ENCODE measurements at regions not wholly inside any gene's neighbourhood (a gene's known extent, or its start where the extent isn't known, plus 50 kb on each side); places are given as distances from the start of the nearest gene placed in this dataset.
"Not testable (repeated sequence)": the region's sequence is repeated elsewhere in the genome, so short reads cannot be mapped to it uniquely, and the experiment has no call there.

DNA sequence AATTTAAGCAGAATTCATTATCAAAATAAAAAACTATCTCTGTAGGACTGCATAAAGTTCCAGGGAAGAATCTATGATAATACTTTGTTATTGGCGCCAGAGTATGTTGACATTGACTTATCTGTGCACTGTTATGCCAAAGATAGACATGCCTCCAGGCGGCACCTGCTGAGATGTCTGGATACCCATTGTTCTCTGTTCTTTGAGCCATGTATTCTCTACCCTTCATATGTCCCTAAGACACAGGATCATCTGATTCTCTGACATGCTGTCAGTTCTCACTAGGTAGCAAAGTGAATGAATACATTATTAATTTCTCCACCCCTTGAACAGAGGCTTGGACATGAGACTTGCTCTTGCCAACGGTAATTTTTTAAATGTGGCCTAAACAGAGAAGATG lies 517.8 kb upstream of the SLITRK5 start:
- no peaks in the 10 kb centered on the region for H3K9me3 ChIP-seq
- H3K27me3 ChIP-seq = no peaks in the 10 kb centered on the region
- intact Hi-C loops (cut with DNase I) = no loop called here
- WGBS, 2 donors = 85 to 90% methylated on average over 3 of the region's 3 CpGs
- no peak for DNase-seq
- H3K4me1 ChIP-seq = no peaks in the 10 kb centered on the region
- no peaks in the 10 kb centered on the region for H3K36me3 ChIP-seq
- no peak overlapping the region for H3K27ac ChIP-seq
- H3K4me3 ChIP-seq = no peak overlapping the region
- TF ChIP-seq EP300 (IDR thresholded peaks at IDR 0.05) = no peak
- no peak for TF ChIP-seq POLR2AphosphoS5 (IDR thresholded peaks at IDR 0.05)
- TF ChIP-seq POLR2A (IDR thresholded peaks at IDR 0.05) = no peak
- TF ChIP-seq, protein P1, sequence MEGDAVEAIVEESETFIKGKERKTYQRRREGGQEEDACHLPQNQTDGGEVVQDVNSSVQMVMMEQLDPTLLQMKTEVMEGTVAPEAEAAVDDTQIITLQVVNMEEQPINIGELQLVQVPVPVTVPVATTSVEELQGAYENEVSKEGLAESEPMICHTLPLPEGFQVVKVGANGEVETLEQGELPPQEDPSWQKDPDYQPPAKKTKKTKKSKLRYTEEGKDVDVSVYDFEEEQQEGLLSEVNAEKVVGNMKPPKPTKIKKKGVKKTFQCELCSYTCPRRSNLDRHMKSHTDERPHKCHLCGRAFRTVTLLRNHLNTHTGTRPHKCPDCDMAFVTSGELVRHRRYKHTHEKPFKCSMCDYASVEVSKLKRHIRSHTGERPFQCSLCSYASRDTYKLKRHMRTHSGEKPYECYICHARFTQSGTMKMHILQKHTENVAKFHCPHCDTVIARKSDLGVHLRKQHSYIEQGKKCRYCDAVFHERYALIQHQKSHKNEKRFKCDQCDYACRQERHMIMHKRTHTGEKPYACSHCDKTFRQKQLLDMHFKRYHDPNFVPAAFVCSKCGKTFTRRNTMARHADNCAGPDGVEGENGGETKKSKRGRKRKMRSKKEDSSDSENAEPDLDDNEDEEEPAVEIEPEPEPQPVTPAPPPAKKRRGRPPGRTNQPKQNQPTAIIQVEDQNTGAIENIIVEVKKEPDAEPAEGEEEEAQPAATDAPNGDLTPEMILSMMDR (IDR thresholded peaks at IDR 0.05) = no peak

DNA sequence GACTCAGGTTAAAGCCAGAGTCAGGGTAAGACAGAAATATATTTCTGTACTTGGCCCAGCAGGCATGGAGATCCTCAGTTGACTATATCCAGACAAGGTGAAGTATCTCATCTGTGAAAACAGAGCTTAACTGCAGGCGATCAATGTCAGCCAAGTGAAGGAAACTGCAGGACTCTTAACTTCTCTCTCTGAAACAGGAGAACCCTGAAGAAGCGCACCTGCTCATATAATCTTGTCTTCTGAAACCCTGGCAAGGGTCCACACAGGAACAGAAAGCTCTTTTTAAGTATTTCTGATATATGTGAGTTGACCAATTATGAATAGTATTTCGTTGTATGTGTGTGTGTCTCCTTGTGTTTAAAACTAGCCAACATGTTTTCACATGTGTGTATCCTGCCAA lies 504.8 kb upstream of the SLITRK5 start:
- Histone ChIP-seq H3K36me3 (no peaks in the 10 kb centered on the region), H3K27me3 (no peaks in the 10 kb centered on the region), H3K4me3 (no peak overlapping the region), H3K4me1 (no peaks in the 10 kb centered on the region), H3K9me3 (peaks cover 0 to 3% (median 0%) of the 10 kb centered on the region in 4 donors), H3K27ac (no peak overlapping the region)
- 64 to 83% methylated on average over 3 of the region's 3 CpGs for WGBS, 2 donors
- TF ChIP-seq, protein P1 (IDR thresholded peaks at IDR 0.05) = no peak
- TF ChIP-seq EP300 (IDR thresholded peaks at IDR 0.05) (no peak), POLR2AphosphoS5 (IDR thresholded peaks at IDR 0.05) (no peak), POLR2A (IDR thresholded peaks at IDR 0.05) (no peak)
- DNase-seq = no peak
- intact Hi-C loops (cut with DNase I) = no loop called here

DNA sequence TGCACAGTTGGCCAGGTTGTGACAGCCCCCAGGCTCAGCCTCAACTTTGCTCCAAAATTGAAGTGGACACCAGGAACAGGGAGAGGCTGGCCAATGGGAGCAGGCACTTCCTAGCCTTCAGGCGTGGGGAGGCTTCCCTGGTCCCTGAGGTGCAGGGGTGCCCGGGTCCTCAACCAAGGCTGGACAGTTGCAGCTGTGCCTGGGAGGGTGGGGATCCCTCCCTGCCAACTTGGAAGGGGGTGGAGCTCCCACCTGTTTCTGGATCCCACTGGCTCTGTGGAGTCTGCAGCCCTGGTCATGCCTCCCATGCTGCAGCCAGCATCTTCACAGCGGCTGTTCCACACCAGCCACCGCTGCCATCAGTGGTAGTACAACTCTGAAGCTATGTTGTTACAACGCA lies 502.8 kb upstream of the SLITRK5 start:
- TF ChIP-seq POLR2A (IDR thresholded peaks at IDR 0.05) (no peak), POLR2AphosphoS5 (IDR thresholded peaks at IDR 0.05) (no peak), EP300 (IDR thresholded peaks at IDR 0.05) (no peak)
- TF ChIP-seq, protein P1 (IDR thresholded peaks at IDR 0.05) = no peak
- whole genome bisulfite sequencing, 2 donors = 87 to 89% methylated on average over 5 of the region's 5 CpGs

DNA sequence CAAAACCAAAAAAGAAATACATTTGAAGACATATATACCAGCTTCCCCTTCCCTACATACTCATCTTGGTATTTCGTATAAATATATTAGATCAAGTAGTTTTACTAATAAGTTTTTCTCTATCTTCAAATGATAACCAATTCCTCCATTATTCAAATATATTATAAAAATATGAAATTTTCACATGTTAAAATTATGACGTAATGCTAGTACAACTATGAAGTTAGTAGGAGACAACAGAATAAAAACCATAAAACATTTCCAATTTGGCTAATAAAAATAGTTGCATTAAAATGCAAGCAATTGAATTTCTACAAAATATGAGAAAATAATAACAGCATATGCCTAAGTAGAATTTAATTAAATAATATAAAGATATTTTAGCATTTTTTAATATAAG lies 501.8 kb upstream of the SLITRK5 start:
- Histone ChIP-seq H3K4me1 (no peaks in the 10 kb centered on the region), H3K36me3 (no peaks in the 10 kb centered on the region), H3K9me3 (no peaks in the 10 kb centered on the region), H3K27ac (no peak overlapping the region), H3K4me3 (no peak overlapping the region), H3K27me3 (no peaks in the 10 kb centered on the region)
- intact Hi-C loops (cut with DNase I) = no loop called here
- DNase-seq = no peak
- 89 to 90% methylated on average over 2 of the region's 2 CpGs for WGBS, 2 donors
- no peak for TF ChIP-seq POLR2AphosphoS5 (IDR thresholded peaks at IDR 0.05)
- TF ChIP-seq, protein P1 (IDR thresholded peaks at IDR 0.05) = no peak
- no peak for TF ChIP-seq EP300 (IDR thresholded peaks at IDR 0.05)
- no peak for TF ChIP-seq POLR2A (IDR thresholded peaks at IDR 0.05)

More for the DNA sequence above, 502.8 kb upstream of the SLITRK5 start:
- intact Hi-C loops (cut with DNase I) = no loop called here
- no peak for DNase-seq
- H3K4me1 ChIP-seq = no peaks in the 10 kb centered on the region
- no peaks in the 10 kb centered on the region for H3K27me3 ChIP-seq
- no peak overlapping the region for H3K4me3 ChIP-seq
- H3K9me3 ChIP-seq = no peaks in the 10 kb centered on the region
- H3K36me3 ChIP-seq = no peaks in the 10 kb centered on the region
- no peak overlapping the region for H3K27ac ChIP-seq

DNA sequence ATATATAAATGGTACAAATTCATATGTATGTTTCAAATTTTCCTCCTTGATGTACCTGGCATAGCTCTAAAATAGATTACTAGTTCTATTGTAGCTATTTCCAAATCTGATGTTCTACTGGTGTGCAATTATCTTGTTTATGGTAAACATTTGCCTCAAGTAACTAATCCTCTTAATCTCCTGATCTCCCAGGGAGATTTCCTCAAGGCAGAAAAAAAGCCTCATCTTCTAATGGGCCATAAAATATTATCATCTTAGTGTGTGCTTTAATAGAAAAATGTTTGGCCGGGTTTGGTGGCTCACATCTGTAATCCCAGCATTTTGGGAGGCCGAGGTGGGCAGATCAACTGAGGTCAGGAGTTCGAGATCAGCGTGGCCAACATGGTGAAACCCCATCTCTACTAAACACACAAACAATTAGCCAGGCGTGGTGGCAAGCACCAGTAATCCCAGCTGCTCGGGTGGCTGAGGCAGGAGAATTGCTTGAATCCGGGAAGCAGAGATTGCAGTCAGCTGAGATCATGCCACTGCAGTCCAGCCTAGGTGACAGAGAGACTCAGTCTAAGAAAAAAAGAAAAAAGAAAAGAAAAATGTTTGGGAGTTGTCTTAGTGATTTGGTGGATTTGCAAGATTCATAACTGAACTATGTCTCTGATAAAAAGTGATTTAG lies 498.9 kb upstream of the SLITRK5 start:
- no peak for TF ChIP-seq EP300 (IDR thresholded peaks at IDR 0.05)
- no peak for DNase-seq
- Histone ChIP-seq H3K27me3 (no peaks in the 10 kb centered on the region), H3K36me3 (no peaks in the 10 kb centered on the region), H3K9me3 (no peaks in the 10 kb centered on the region), H3K27ac (no peak overlapping the region), H3K4me1 (no peaks in the 10 kb centered on the region), H3K4me3 (no peak overlapping the region)
- WGBS, 2 donors = 49 to 77% methylated on average over 7 of the region's 7 CpGs
- intact Hi-C loops (cut with DNase I) = no loop called here

DNA sequence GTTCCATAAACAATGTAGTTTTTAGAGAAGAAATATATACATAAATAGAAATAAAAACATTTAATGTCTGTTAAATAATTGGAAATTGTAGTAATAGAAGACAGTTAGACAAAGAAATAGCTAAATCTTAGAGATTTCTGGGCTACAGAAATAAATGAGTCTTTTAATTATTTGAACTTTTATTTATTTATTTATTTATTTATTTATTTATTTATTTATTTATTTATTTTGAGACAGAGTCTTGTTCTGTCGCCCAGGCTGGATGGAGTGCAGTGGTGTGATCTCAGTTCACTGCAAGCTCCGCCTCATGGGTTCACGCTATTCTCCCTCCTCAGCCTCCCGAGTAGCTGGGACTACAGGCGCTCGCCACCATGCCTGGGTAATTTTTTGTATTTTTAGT lies 486.0 kb upstream of the SLITRK5 start:
- H3K4me3 ChIP-seq; H3K9me3 ChIP-seq; intact Hi-C loops (cut with DNase I); H3K27ac ChIP-seq; DNase-seq; H3K27me3 ChIP-seq; H3K4me1 ChIP-seq; H3K36me3 ChIP-seq: not testable (repeated sequence)
- 90 to 96% methylated on average over 6 of the region's 6 CpGs for WGBS, 2 donors

DNA sequence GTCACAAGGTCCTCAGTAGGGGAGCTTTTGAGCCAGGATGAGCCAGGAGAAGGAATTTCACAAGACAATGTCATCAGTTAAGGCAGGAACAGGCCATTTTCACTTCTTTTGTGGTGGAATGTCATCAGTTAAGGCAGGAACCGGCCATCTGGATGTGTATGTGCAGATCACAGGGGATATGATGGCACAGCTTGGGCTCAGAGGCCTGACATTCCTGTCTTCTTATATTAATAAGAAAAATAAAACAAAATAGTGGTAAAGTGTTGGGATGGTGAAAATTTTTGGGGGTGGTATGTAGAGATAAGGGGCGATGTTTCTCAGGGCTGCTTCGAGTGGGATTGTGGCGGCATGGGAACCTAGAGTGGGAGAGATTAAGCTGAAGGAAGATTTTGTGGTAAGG lies 484.5 kb upstream of the SLITRK5 start:
- H3K36me3 ChIP-seq; H3K27me3 ChIP-seq; H3K4me3 ChIP-seq; H3K27ac ChIP-seq; H3K9me3 ChIP-seq; DNase-seq; H3K4me1 ChIP-seq; intact Hi-C loops (cut with DNase I): not testable (repeated sequence)
- WGBS, 2 donors = 88 to 92% methylated on average over 4 of the region's 4 CpGs

DNA sequence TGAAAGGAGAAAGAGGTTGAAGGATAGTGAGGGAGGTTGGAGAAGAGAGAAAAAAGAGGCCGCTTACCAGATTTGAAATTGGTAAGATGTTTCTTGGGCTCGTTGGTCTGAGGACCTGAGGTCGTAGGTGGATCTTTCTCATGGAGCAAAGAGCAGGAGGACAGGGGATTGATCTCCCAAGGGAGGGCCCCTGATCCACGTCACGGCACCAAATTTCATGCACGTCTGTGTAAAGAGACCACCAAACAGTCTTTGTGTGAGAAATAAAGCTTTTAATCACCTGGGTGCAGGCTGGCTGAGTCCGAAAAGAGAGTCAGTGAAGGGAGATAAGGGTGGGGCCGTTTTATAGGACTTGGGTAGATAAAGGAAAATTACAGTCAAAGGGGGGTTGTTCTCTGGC lies 479.7 kb upstream of the SLITRK5 start:
- WGBS, 2 donors = 64 to 81% methylated on average over 8 of the region's 8 CpGs
- intact Hi-C loops (cut with DNase I) = not testable (repeated sequence)

More for the DNA sequence above, 479.7 kb upstream of the SLITRK5 start:
- not testable (repeated sequence) for DNase-seq, H3K27me3 ChIP-seq, H3K36me3 ChIP-seq, H3K9me3 ChIP-seq, H3K4me1 ChIP-seq, H3K4me3 ChIP-seq, H3K27ac ChIP-seq

Data from sigmoid colon (tissue), 6 donors.